GM08714 (cell line): ENCODE measurements at regions not wholly inside any gene's neighbourhood (a gene's known extent, or its start where the extent isn't known, plus 50 kb on each side); places are given as distances from the start of the nearest gene placed in this dataset.

Experiments used
- H3K4me3 ChIP-seq: fragments of 200-500 bp; sonication (Bioruptor generic); 2 replicates; pipeline ENCODE4 v1.5.1; 2014; ENCODE audit warnings: mild to moderate bottlenecking, low read length, inconsistent platforms
- ZNF274 ChIP-seq: IDR thresholded peaks from 2 replicates; pipeline ENCODE4 v1.6.1; 2012; ENCODE audit warnings: mild to moderate bottlenecking, low read depth, low read length

DNA sequence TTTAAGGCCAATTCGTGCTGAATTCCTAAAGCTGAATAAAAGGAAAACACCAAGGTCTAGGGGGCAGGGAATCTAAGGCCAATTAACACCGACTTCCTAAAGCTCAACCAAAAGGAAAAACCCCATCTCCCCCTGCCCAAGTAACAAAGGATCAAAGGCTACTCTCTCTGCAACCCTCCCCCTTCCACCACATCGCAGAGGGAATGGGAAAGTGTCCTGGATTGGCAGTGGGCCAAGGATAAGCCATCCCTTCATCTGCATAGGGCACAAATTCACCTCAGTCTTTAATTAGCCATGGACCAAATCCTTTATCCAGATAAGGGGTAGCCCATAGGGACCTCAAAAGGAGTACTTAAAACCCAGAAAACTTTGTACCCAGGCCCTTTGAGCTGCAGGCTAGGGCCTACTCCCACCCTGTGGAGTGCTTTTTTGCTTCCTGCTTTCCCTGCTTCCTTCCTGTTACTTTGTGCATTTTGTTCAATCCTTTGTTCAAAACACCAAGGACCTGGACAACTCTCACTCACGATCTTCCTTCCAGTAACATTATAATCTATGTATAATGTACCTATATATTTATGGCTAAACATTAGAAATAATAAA is 2119.8 kb upstream of the CELF4 start:
- no peak overlapping the region for H3K4me3 ChIP-seq
- TF ChIP-seq ZNF274, result no peak

DNA sequence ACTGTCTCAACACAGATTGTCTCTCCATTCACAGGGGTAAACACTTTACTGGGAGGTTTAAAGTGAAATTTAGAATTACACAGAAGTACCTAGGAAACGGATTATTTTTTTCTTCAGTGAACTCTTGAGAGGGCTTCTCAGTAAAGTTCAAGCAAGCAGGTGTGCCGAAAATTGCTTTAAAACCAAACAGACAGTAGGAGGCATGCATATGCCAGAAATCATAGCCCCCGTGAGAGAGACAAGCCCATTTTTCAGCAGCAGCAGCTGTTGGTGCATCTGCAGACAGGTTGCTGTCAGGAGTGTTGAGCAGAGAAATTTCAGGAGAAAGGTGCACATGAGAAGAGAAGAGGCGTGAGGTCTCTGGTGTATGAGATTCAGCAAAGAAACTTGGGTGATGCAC is 2115.5 kb upstream of the CELF4 start:
- no peak overlapping the region for H3K4me3 ChIP-seq
- TF ChIP-seq ZNF274, result no peak

DNA sequence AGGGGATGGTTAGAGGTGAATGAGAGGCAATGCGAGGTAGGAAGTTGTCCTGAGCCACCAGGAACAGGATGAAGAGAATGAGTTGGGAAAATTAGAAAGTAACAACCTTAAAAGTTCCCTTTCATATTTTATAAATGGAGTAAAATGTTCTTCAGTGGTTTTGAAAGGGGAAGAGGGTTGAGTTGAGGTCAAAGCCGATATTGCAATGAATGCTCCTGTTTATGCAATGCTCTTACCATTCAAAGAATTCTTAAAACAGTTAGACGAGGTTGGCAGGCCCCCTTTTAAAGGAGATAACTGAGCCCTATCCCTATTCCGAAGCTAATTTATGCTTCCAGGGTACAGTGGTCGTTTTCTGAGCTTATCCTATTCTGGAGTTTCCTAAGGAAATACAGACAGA is 2110.3 kb upstream of the CELF4 start:
- TF ChIP-seq ZNF274, result no peak
- no peak overlapping the region for H3K4me3 ChIP-seq

DNA sequence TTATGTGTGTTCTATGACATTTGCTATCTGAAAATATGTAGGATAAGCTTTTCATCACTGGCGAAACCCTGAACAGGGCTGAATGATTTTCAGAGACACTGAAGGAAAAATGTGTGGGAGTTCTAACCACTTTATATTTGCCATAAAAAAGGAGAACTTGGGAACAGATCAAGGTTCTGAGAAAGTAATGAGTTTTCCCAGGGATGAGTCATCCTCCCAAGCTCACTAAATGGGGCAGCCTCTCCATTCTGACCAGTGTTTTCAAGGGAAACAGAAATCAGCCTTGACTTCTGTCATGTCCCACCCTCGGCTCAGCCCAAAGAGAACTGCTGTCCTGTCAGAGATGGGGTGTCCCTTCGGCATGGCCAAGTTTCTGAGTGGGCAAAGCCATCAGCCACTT is 2109.8 kb upstream of the CELF4 start:
- H3K4me3 ChIP-seq, result no peak overlapping the region
- TF ChIP-seq ZNF274, result no peak

DNA sequence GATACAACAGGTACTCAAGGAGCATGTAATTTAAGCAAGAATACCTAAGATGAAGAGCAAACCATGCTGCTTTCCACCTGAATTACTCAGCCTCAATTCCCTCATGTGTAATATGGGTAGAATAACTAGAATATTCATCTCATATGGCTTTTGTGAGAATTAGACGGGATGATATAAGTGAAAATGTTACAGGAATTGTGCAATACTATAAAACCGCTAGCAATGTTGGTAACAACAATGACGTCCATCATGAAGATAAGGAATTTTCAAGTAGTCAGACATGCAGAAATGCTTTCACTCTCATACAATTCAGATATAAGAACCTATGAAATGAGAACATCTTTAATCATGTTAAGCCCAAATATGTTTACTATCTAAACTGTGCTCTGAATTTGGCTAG is 2106.6 kb upstream of the CELF4 start:
- no peak for TF ChIP-seq ZNF274
- no peak overlapping the region for H3K4me3 ChIP-seq

DNA sequence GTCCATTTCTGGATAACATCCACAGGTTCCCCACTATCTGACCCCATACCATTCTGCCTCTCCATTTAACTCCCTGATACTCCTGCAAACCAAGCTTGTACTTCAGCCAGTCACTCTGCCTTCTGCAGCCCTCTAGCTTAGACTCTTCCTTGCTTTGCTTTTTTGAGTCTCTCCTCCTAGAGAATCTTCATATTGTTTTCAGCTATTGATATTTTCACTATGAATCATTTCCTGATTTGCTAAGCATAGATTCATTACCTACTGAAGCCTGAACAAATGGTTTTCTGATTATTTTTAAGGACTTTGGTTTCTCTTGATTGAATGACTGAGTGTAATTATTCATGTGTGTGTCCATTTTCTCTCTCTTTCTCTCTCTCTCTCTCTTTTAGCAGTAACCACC is 2102.3 kb upstream of the CELF4 start:
- no peak for TF ChIP-seq ZNF274
- H3K4me3 ChIP-seq, result no peak overlapping the region

DNA sequence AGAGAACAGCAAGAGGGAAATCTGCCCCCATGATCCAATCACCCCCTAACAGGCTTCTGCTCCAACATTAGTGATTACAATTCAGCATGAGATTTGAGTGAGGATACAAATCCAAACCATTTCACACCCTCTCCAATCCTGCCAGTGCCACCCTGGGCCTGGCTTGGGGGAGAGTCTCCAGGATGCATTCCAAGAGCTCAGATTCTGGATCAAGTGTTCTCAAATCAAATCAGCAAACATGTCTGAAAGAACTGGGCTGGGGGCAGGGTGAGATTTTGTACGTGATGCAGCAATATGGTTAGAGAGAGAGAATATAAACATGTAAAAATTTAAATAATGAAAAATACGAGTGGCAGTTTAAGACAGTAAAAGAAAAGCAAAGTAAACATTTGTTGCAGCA is 2100.9 kb upstream of the CELF4 start:
- no peak overlapping the region for H3K4me3 ChIP-seq
- no peak for TF ChIP-seq ZNF274

DNA sequence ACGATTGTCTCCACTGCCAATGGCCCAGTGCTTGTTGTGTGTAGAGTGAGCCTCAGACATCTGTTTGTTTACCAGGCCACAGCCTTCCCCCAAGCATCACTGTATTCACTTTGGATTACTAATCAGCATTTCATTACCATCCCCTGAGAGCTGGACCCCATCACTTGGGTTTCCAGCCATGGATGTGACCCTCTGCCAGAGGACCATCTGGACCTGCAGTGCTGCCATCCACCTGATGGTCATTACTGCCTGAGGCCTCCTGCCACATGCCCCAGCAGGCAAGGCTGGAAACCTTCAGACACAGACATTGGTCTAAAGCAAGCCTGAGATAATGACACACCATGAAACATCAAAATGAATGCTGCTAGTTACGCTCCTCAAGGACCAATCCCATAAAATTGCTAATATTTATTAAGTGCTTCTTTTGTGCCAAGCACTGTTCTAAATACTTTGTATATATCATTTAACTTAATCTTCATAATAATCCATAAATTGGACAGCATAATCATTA is 2096.3 kb upstream of the CELF4 start:
- TF ChIP-seq ZNF274, result no peak
- H3K4me3 ChIP-seq, result no peak overlapping the region

DNA sequence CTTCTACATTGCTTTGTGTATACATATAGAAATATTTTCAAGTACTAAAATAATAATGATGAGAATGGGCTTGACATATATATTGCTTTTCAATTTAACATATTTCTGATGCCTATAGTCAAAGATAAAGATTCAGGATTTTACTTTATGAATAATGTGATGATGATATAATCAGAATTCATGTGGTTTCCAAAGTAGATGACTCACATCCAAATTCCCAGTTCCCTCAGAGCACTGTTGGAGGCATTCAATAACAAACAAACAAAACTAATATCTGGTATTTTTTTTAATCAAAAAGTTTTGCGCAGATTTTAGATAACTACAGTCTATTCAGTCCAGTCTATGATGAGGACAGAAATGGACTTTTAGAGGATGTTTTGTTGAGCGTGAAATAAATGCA is 2094.5 kb upstream of the CELF4 start:
- no peak overlapping the region for H3K4me3 ChIP-seq
- no peak for TF ChIP-seq ZNF274

DNA sequence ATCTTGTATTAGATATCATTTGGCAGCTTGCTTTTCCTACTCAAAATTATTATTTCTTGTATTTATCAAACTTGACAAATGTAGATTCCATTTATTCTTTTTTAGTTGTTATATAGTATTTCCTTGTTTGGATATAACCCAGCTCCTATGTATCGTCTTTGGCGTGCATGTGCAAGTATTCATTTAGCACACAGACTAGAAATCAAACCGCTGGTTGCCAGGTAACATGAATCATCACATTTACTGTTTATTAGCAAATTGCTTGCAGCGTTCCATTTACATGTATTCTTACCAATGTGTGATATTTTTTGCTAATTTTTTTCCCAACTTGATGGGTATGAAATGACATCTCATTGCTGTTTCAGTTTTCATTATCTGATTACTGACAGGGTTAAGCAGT is 2089.7 kb upstream of the CELF4 start:
- no peak for TF ChIP-seq ZNF274
- H3K4me3 ChIP-seq, result no peak overlapping the region

DNA sequence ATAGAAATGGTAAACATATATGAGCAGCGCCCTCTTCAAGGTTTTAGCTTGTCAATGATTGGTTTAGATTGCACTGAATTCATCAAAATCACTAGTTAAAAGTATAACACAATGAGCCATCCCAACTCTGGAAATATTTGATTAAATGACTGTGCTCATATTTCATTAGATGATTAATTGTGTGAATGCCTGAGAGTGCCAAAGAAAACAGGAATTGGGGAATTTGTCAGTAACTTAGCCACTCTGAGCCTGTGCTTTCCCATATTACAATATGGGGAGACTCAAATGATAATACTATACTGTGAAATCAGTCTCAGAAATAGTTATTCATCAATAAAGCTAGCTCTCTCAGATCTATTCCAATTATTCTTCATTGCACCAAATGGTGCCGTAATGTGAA is 2087.6 kb upstream of the CELF4 start:
- H3K4me3 ChIP-seq, result no peak overlapping the region
- no peak for TF ChIP-seq ZNF274

DNA sequence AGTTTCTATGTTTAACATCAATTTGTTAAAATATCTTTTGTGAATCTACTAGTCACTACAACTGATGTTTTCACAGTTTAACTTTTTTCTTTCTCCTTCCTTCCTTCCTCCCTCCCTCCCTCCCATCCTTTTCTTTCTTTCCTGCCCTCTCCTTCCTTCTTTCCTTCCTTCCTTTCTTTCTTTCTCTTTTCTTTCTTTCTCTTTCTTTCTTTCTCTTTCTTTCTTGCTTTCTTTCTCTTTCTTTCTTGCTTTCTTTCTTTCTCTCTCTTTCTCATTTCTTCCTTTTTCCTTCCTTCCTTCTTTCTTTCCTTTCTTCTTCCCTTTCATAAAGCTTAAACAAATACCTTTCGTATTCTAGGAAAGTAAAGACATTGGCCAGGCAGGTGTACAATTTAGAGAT is 2083.0 kb upstream of the CELF4 start:
- no peak for TF ChIP-seq ZNF274
- H3K4me3 ChIP-seq, result no peak overlapping the region

DNA sequence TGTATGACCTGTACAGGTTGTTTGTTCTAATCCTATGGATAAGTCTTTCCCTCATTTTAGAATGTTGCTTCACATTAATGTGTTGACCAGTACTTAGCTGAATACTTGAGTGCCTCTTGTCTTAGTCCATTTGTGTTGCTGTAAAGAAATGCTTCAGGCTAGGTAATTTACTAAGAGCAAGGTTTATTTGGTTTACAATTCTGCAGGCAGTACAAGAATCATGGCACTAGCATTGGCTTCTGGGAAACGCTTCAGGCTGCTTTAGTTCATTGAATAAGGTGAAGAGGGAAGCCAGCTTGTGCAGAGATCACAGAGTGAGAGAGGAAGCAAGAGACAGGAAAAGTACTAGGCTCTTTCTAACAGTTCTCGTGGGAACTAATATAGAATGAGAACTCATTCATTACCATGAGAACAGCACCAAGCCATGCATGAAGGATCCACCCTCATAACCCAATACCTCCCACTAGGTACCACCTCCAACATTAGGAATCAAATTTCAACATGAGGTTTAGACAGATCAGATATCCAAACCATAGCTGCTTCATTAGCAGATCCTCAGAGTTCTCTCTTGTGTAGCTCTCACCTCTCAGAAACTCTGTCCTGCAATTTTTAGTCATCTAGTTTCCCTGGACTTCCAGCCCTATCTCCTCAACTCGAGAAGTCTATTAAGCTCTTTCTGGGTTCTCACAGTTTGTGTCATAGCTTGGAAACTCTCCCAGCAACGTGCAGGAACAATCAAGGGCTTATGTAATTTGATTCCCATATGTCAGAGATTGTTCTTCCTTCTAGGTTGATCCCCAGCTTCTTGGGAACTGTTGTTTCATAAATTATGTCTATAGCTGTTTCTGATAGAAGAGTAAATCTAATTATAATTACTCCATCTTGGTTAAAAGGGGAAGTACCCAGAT is 2082.3 kb upstream of the CELF4 start:
- no peak overlapping the region for H3K4me3 ChIP-seq
- TF ChIP-seq ZNF274, result no peak

DNA sequence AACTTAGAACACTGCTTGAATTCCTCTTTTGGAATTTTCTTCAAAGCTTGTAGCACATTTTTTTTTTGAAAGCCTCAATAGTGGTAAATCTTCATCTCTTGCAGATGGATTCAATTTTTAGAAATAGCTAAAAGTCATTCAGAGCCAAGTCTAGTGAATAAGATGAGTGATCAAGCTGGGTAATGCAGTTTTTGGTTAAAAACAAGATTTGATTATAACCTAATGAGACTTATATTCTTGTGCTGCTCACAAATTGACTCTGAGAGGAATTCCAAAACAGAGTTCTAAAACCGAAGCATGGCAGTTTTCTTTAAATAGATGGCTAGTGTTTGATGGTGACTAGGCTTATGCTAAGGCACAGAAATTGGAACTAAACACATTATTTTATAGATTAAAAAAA is 2072.6 kb upstream of the CELF4 start:
- TF ChIP-seq ZNF274, result no peak
- no peak overlapping the region for H3K4me3 ChIP-seq

DNA sequence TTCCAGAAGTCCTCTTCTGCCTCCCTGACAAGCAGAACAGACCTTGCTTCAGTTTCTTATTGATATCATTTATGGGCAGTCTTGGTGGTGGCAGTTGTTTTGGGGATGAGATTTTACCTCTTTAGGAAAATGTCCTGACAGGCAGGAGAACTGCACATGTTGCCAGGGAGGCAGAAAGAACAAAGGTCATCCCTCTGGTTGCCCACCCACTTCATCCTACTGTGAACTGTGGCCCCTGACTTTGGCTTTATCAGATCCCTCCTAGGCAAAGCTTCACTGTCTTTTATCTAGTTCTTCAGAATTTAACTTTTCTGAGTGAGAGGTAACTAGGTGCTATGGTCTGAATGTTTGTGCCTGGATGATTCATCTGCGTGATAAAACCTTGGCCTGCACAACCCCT is 2071.3 kb upstream of the CELF4 start:
- no peak overlapping the region for H3K4me3 ChIP-seq
- no peak for TF ChIP-seq ZNF274
